Ecto neural progenitor cell (in vitro differentiated cells): ENCODE measurements at regions not wholly inside any gene's neighbourhood (a gene's known extent, or its start where the extent isn't known, plus 50 kb on each side); places are given as distances from the start of the nearest gene placed in this dataset.

ENCODE experiments used
- DNase-seq: peaks from one replicate; pipeline ENCODE4 v3.0.0-alpha.2; 2018; ENCODE audit warnings: low spot score

- no peak for DNase-seq
These were observed 191.5 kb downstream of the ZBBX start for GRCh38 chr3:167188592-167188991.

GRCh38 chr3:167187221-167187620, 192.9 kb downstream of the ZBBX start:
- no peak for DNase-seq

- DNase-seq = no peak
These were observed 195.6 kb downstream of the ZBBX start for GRCh38 chr3:167184511-167184910.

GRCh38 chr3:167172377-167172776, 207.7 kb downstream of the ZBBX start:
- no peak for DNase-seq

GRCh38 chr3:167167491-167167890, 212.6 kb downstream of the ZBBX start:
- no peak for DNase-seq

- DNase-seq = peak; percentile 47
These were observed 213.4 kb downstream of the ZBBX start for GRCh38 chr3:167166594-167167253.

- no peak for DNase-seq
These were observed 214.1 kb downstream of the ZBBX start for GRCh38 chr3:167166012-167166411.

GRCh38 chr3:167163580-167163979, 216.5 kb downstream of the ZBBX start:
- no peak for DNase-seq

- DNase-seq = no peak
These were observed 218.0 kb downstream of the ZBBX start for GRCh38 chr3:167162083-167162482.

GRCh38 chr3:167160781-167161180, 219.3 kb downstream of the ZBBX start:
- DNase-seq = no peak

- DNase-seq = no peak
These were observed 228.5 kb downstream of the ZBBX start for GRCh38 chr3:167151636-167152035.

- no peak for DNase-seq
These were observed 232.0 kb downstream of the ZBBX start for GRCh38 chr3:167148136-167148535.

- no peak for DNase-seq
These were observed 233.2 kb downstream of the ZBBX start for GRCh38 chr3:167146911-167147310.

GRCh38 chr3:167125612-167126407, 254.3 kb downstream of the ZBBX start:
- DNase-seq = no peak

- DNase-seq = no peak
These were observed 259.3 kb downstream of the ZBBX start for GRCh38 chr3:167120828-167121227.

- no peak for DNase-seq
These were observed 263.8 kb downstream of the ZBBX start for GRCh38 chr3:167116120-167116922.

GRCh38 chr3:167115331-167115934, 264.7 kb downstream of the ZBBX start:
- DNase-seq = no peak

GRCh38 chr3:167114619-167115018, 265.5 kb downstream of the ZBBX start:
- no peak for DNase-seq

GRCh38 chr3:167113035-167113830, 266.9 kb downstream of the ZBBX start:
- DNase-seq = no peak

GRCh38 chr3:167110901-167111300, 269.2 kb downstream of the ZBBX start:
- no peak for DNase-seq

- no peak for DNase-seq
These were observed 270.4 kb downstream of the ZBBX start for GRCh38 chr3:167109746-167110145.

- DNase-seq = no peak
These were observed 273.6 kb downstream of the ZBBX start for GRCh38 chr3:167106456-167106855.
